GM12891 (cell line): ENCODE measurements at regions not wholly inside any gene's neighbourhood (a gene's known extent, or its start where the extent isn't known, plus 50 kb on each side); places are given as distances from the start of the nearest gene placed in this dataset.

ENCODE experiments used
- POLR2A ChIP-seq: IDR thresholded peaks from 2 replicates; pipeline ENCODE4 v1.6.1; 2011; ENCODE audit warnings: low read depth, low read length, control low read depth
- POLR2AphosphoS5 ChIP-seq: IDR thresholded peaks from 2 replicates; pipeline ENCODE4 v1.6.1; 2011; ENCODE audit warnings: low read depth, low read length, control low read depth
- SPI1 ChIP-seq: IDR thresholded peaks from 2 replicates; pipeline ENCODE4 v1.6.1; 2011; ENCODE audit warnings: low read depth, low read length, control low read depth
- TAF1 ChIP-seq: IDR thresholded peaks from 2 replicates; pipeline ENCODE4 v1.6.1; 2011; ENCODE audit warnings: low read depth, low read length, control low read depth

DNA sequence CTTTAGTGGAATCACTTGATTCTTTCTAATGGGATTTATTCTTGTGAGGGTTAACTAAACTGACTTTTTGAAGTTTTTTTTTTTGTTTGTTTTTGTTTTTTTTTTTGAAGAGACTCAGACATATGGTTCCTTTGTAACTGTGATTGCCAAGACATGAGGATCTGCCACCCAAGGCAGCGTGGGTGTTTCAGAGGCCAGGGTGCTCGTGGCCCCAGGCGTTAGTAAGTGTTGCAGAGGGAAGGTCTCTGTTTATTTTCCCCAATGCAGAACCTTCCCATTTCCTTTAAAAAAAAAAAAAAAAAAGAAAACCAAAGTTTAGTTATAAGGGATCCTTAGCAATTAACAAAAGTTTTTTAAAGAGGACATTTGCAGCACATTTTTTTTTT is 94.8 kb downstream of the CTTN start:
- no peak for TF ChIP-seq POLR2A
- TF ChIP-seq POLR2AphosphoS5: no peak
- no peak for TF ChIP-seq SPI1
- TF ChIP-seq TAF1: no peak
